ENCODE measurements at regions not wholly inside any gene's neighbourhood (a gene's known extent, or its start where the extent isn't known, plus 50 kb on each side); places are given as distances from the start of the nearest gene placed in this dataset.

DNA sequence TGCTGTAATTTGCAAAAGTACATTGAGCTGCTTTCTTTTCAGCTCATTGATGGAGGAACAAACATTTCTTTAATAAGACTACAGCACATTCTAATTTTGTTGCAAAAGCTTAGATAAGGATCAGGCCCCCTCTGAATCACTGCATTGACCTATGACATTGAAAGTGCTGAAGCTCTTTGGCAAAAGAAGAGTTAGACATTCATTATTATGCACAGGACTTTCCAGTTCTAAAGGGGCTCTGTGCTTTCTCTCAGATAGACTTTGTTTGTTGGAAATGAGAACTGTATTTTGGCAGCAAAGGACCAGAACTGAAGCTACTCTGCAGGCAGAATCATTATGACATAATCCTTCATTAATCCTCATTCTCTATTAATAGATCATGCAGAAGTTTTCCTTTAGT is 252.9 kb upstream of the SOX2 start:
- Histone ChIP-seq H3K36me3 (ENCODE audit: insufficient read depth, low read length) (no peaks in the 10 kb centered on the region), H3F3A (ENCODE audit: insufficient read depth, low read length, poor library complexity, severe bottlenecking) (no peaks in the 10 kb centered on the region), H3K79me2 (replicated peaks; ENCODE audit: insufficient read depth, low read length) (peaks cover 4% of the 10 kb centered on the region), H2AFZ (ENCODE audit: low read depth, low read length) (no peak overlapping the region), H3K9me3 (ENCODE audit: low read length) (no peaks in the 10 kb centered on the region), H4K20me1 (ENCODE audit: insufficient read depth) (no peaks in the 10 kb centered on the region), H3K27ac (ENCODE audit: low read length) (no peak overlapping the region), H3K27me3 (ENCODE audit: insufficient read depth, low read depth, low read length) (no peaks in the 10 kb centered on the region), H3K4me3 (ENCODE audit: low read length) (no peak overlapping the region), H3K4me2 (ENCODE audit: low read length) (no peak overlapping the region), H3K9ac (ENCODE audit: low read length) (no peak overlapping the region), H3K9me2 (ENCODE audit: insufficient read depth, low read length) (no peaks in the 10 kb centered on the region)
- TF ChIP-seq, protein P1, sequence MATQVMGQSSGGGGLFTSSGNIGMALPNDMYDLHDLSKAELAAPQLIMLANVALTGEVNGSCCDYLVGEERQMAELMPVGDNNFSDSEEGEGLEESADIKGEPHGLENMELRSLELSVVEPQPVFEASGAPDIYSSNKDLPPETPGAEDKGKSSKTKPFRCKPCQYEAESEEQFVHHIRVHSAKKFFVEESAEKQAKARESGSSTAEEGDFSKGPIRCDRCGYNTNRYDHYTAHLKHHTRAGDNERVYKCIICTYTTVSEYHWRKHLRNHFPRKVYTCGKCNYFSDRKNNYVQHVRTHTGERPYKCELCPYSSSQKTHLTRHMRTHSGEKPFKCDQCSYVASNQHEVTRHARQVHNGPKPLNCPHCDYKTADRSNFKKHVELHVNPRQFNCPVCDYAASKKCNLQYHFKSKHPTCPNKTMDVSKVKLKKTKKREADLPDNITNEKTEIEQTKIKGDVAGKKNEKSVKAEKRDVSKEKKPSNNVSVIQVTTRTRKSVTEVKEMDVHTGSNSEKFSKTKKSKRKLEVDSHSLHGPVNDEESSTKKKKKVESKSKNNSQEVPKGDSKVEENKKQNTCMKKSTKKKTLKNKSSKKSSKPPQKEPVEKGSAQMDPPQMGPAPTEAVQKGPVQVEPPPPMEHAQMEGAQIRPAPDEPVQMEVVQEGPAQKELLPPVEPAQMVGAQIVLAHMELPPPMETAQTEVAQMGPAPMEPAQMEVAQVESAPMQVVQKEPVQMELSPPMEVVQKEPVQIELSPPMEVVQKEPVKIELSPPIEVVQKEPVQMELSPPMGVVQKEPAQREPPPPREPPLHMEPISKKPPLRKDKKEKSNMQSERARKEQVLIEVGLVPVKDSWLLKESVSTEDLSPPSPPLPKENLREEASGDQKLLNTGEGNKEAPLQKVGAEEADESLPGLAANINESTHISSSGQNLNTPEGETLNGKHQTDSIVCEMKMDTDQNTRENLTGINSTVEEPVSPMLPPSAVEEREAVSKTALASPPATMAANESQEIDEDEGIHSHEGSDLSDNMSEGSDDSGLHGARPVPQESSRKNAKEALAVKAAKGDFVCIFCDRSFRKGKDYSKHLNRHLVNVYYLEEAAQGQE (IDR thresholded peaks at IDR 0.05; ENCODE audit: borderline replicate concordance) = no peak
- TF ChIP-seq, protein P2, sequence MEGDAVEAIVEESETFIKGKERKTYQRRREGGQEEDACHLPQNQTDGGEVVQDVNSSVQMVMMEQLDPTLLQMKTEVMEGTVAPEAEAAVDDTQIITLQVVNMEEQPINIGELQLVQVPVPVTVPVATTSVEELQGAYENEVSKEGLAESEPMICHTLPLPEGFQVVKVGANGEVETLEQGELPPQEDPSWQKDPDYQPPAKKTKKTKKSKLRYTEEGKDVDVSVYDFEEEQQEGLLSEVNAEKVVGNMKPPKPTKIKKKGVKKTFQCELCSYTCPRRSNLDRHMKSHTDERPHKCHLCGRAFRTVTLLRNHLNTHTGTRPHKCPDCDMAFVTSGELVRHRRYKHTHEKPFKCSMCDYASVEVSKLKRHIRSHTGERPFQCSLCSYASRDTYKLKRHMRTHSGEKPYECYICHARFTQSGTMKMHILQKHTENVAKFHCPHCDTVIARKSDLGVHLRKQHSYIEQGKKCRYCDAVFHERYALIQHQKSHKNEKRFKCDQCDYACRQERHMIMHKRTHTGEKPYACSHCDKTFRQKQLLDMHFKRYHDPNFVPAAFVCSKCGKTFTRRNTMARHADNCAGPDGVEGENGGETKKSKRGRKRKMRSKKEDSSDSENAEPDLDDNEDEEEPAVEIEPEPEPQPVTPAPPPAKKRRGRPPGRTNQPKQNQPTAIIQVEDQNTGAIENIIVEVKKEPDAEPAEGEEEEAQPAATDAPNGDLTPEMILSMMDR (IDR thresholded peaks at IDR 0.05; ENCODE audit: poor library complexity, severe bottlenecking) = no peak
- TF ChIP-seq POLR2AphosphoS5 (IDR thresholded peaks at IDR 0.05) (no peak), MXI1 (conservative IDR thresholded peaks at IDR 0.05; ENCODE audit: poor library complexity, severe bottlenecking) (no peak)

DNA sequence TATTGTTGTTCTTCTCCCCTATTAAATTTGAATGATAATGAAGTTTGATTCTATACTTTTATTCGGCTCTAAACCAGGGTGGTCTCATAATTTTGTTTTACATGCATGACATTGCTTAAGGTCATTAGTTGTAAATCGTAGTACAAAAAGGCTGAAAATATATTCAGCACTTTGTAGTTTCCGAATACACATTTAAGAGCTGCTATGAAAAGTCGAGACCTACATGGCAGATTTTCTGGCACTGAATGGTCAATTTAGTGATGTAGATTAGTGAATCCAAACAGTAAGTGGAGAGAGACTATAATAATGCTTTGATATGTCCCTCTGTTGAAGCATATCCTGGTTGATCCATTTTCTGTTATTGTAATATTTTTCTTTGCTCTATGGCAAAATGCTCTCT is 254.0 kb upstream of the SOX2 start:
- Histone ChIP-seq H3K9me2 (ENCODE audit: insufficient read depth, low read length) (no peaks in the 10 kb centered on the region), H3F3A (ENCODE audit: insufficient read depth, low read length, poor library complexity, severe bottlenecking) (no peaks in the 10 kb centered on the region), H3K27me3 (ENCODE audit: insufficient read depth, low read depth, low read length) (no peaks in the 10 kb centered on the region), H3K4me2 (ENCODE audit: low read length) (no peak overlapping the region), H3K79me2 (replicated peaks; ENCODE audit: insufficient read depth, low read length) (peaks cover 4% of the 10 kb centered on the region), H3K9me3 (ENCODE audit: low read length) (no peaks in the 10 kb centered on the region), H3K9ac (ENCODE audit: low read length) (no peak overlapping the region), H3K27ac (ENCODE audit: low read length) (no peak overlapping the region), H2AFZ (ENCODE audit: low read depth, low read length) (no peak overlapping the region), H4K20me1 (ENCODE audit: insufficient read depth) (no peaks in the 10 kb centered on the region), H3K4me3 (ENCODE audit: low read length) (no peak overlapping the region), H3K36me3 (ENCODE audit: insufficient read depth, low read length) (no peaks in the 10 kb centered on the region)
- TF ChIP-seq RAD21 (conservative IDR thresholded peaks at IDR 0.05) (no peak), SMC3 (conservative IDR thresholded peaks at IDR 0.05; ENCODE audit: poor library complexity) (no peak), TAF1 (IDR thresholded peaks at IDR 0.05; ENCODE audit: low read depth) (no peak), EP300 (conservative IDR thresholded peaks at IDR 0.05; ENCODE audit: poor library complexity, severe bottlenecking) (no peak), EZH2 (IDR thresholded peaks at IDR 0.05; ENCODE audit: borderline replicate concordance, insufficient read depth, low read length, poor library complexity, severe bottlenecking) (no peak), POLR2AphosphoS5 (IDR thresholded peaks at IDR 0.05) (no peak), MXI1 (conservative IDR thresholded peaks at IDR 0.05; ENCODE audit: poor library complexity, severe bottlenecking) (no peak)
- TF ChIP-seq, protein P1 (IDR thresholded peaks at IDR 0.05; ENCODE audit: borderline replicate concordance) = no peak
- TF ChIP-seq, protein P2 (IDR thresholded peaks at IDR 0.05; ENCODE audit: poor library complexity, severe bottlenecking) = no peak

Data from neural cell (in vitro differentiated cells).